Lower leg skin (tissue), 4 donors: ENCODE measurements at regions not wholly inside any gene's neighbourhood (a gene's known extent, or its start where the extent isn't known, plus 50 kb on each side); places are given as distances from the start of the nearest gene placed in this dataset.

Experiments
- DNase-seq, 2 donors: peaks; one replicate each; pipeline ENCODE4 v3.0.0-alpha.2; 2019; ENCODE audit warnings: low spot score in 2 of 2
- H3K4me3 ChIP-seq: fragments of 200-600 bp; sonication (generic); 2 replicates; pipeline ENCODE4 v1.5.1; 2017; ENCODE audit warnings: mild to moderate bottlenecking, low read depth; ENCODE audit not compliant: poor library complexity, severe bottlenecking
- POLR2A ChIP-seq, 2 donors: fragments of 450-650 bp; IDR thresholded peaks; one replicate each; pipeline ENCODE4 v1.6.1; 2016 to 2017; ENCODE audit warnings: antibody characterized with exemption in 2 of 2, mild to moderate bottlenecking in 1 of 2, moderate library complexity in 1 of 2
- whole genome bisulfite sequencing, 2 donors: methylation state at CpG; one replicate each; pipeline ENCODE4 v1.1.5; 2018; 5-methylcytosine and 5-hydroxymethylcytosine counted together
- intact Hi-C: fragments of 100-400 bp; cut with DNase I; formaldehyde crosslinking; loops from one replicate; pipeline ENCODE4 v1.15.0; 2023; ENCODE audit warnings: low total_unique reads
- TF ChIP-seq, protein P1 (sequence below), 3 donors: fragments of 450-650 bp; IDR thresholded peaks; one replicate each; pipeline ENCODE4 v1.5.1; 2016; ENCODE audit warnings: antibody characterized with exemption in 3 of 3, mild to moderate bottlenecking in 3 of 3, moderate library complexity in 2 of 3

- intact Hi-C loops: no loop called here
- DNase-seq: no peak
- H3K4me3 ChIP-seq: no peak overlapping the region
- 69 to 75% methylated on average over 5 of the region's 5 CpGs for WGBS, 2 donors
- no peak for TF ChIP-seq POLR2A (IDR thresholded peaks at IDR 0.05)
- TF ChIP-seq, protein P1, sequence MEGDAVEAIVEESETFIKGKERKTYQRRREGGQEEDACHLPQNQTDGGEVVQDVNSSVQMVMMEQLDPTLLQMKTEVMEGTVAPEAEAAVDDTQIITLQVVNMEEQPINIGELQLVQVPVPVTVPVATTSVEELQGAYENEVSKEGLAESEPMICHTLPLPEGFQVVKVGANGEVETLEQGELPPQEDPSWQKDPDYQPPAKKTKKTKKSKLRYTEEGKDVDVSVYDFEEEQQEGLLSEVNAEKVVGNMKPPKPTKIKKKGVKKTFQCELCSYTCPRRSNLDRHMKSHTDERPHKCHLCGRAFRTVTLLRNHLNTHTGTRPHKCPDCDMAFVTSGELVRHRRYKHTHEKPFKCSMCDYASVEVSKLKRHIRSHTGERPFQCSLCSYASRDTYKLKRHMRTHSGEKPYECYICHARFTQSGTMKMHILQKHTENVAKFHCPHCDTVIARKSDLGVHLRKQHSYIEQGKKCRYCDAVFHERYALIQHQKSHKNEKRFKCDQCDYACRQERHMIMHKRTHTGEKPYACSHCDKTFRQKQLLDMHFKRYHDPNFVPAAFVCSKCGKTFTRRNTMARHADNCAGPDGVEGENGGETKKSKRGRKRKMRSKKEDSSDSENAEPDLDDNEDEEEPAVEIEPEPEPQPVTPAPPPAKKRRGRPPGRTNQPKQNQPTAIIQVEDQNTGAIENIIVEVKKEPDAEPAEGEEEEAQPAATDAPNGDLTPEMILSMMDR (IDR thresholded peaks at IDR 0.05): no peak
Measured at GRCh38 chr6:94196891-94197290, 777.5 kb upstream of the EPHA7 start.

DNA sequence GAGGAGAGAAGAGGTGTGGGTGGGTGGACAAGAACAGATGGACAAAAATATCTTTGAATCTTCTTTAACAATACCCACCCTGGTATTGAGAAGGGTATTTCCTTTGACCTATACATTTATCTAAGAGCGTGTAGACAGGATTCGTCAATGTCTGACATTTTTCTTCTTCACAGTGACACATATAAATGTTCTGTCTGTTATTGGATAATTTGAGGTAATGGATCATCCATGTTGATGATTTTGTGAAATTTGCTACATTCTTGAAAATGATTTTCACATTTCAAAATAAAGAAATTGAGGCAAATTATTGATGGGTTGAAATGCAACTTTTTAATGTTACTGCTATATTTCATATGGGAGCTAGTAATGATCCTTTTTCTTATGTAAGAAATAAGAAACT is 770.7 kb upstream of the EPHA7 start:
- no peak for DNase-seq
- 80 to 92% methylated on average over 2 of the region's 2 CpGs for WGBS, 2 donors

GRCh38 chr6:94184666-94185464 is 765.5 kb upstream of the EPHA7 start:
- intact Hi-C loops: no loop called here
- WGBS, 2 donors: 95 to 96% methylated on average over 2 of the region's 2 CpGs
- H3K4me3 ChIP-seq: no peak overlapping the region
- no peak for DNase-seq
- TF ChIP-seq POLR2A (IDR thresholded peaks at IDR 0.05): no peak
- TF ChIP-seq, protein P1 (IDR thresholded peaks at IDR 0.05): no peak

More for the DNA sequence above, 770.7 kb upstream of the EPHA7 start:
- no peak overlapping the region for H3K4me3 ChIP-seq
- intact Hi-C loops: no loop called here
- TF ChIP-seq POLR2A (IDR thresholded peaks at IDR 0.05): no peak
- TF ChIP-seq, protein P1 (IDR thresholded peaks at IDR 0.05): no peak

DNA sequence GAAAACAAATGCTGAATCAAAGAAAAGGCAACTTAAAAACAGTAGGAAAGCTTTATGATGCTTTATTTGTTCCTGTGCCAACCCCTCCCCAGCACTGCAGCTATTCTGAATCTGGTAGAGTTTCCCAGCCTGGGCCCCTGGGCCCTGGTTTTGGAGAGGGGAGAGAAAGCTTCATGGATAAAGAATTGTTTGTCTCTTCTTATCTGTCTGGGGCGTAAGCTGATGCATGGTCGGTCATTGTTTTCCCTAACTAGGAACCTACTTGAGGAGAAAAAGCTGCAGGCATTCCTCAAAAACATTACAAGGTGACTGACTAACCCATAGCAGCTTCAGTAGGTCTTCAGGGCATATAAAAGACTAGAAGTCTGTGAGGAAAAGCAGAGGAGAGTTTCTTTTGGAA is 758.1 kb upstream of the EPHA7 start:
- WGBS, 2 donors: 41 to 53% methylated on average over 2 of the region's 2 CpGs
- no peak for DNase-seq
- H3K4me3 ChIP-seq: no peak overlapping the region
- intact Hi-C loops: no loop called here
- no peak for TF ChIP-seq POLR2A (IDR thresholded peaks at IDR 0.05)
- TF ChIP-seq, protein P1 (IDR thresholded peaks at IDR 0.05): no peak

DNA sequence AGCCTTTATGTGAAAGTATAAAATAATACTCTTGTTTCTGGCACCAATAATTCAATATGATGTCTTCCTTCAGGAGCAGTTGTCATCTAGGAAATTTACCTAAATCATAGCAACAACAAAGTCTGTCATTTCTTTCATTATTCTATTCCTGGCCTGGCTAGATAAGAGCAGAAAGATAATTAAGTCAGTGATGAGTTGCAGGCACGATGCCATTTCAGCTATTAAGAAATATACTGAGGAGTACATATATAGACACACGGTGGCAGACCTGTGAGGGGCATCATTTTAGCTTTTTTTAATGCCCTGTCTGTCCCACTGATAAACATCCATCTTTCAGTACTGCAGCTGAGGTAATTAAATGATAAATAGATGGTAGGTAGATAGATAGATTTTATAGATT is 756.1 kb upstream of the EPHA7 start:
- TF ChIP-seq, protein P1 (IDR thresholded peaks at IDR 0.05): no peak
- TF ChIP-seq POLR2A (IDR thresholded peaks at IDR 0.05): no peak
- DNase-seq: no peak
- H3K4me3 ChIP-seq: no peak overlapping the region
- 77 to 79% methylated on average over 2 of the region's 2 CpGs for WGBS, 2 donors
- intact Hi-C loops: no loop called here

GRCh38 chr6:94163877-94164276 is 744.5 kb upstream of the EPHA7 start:
- no peak overlapping the region for H3K4me3 ChIP-seq
- no peak for DNase-seq
- TF ChIP-seq, protein P1 (IDR thresholded peaks at IDR 0.05): no peak
- TF ChIP-seq POLR2A (IDR thresholded peaks at IDR 0.05): no peak
- intact Hi-C loops: no loop called here
- WGBS, 2 donors: 90 to 93% methylated on average over 1 of the region's 1 CpG
